Germinal center (tissue), 1 donor: ENCODE measurements at regions not wholly inside any gene's neighbourhood (a gene's known extent, or its start where the extent isn't known, plus 50 kb on each side); places are given as distances from the start of the nearest gene placed in this dataset.

ENCODE experiments used
- DNase-seq: peaks from one replicate; pipeline ENCODE4 v3.0.0; 2012; ENCODE audit warnings: mixed read lengths, low spot score

DNA sequence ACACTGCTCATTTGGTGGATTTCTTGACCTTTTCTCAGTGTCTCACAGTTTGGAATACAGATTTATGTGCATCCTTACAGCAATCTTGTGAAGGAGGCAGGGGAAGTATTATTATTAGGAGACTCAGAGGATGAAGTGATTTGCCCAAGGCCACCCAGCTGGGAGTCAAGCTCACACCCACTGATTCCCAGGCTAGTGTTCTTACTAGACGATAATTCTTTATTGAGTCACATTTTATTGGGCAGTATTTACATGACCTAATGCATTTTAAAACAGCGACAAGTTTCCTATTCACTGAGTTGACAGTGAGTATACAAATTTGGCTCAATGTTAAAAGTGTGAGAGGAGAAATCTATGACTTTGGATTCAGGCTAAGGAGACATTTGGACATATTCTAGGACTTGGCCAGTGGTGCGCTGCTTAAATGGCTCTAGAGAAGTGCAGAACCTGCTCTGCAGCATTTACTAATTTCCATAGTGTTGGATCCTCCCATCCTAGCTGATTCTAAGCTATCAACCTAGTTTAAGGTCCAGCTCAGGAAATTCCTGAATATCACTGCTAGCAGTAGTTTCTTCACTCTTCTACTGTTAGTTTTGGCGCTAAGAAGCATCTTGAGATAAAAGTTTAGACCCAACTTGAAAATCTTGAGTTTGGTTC is 199.3 kb downstream of the MTX2 start:
- no peak for DNase-seq

DNA sequence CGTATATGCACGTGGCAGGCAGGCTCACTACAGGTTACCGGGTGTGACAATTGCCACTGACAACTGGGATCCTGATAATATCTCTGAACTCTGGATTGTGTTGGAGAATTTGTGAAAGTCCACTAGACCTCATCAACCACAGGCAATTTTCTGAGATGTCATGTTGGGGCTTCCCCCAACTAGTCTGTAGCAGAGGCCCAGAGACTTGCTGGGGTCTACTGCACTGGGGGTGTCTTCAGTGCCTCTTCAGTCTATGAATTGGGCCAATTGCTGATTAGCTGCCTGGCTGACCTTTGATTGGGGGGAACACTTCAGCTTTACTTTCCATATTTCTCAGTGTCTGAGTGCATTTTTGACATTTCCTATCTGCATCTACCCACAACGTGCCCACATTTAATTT is 201.5 kb downstream of the MTX2 start:
- no peak for DNase-seq

DNA sequence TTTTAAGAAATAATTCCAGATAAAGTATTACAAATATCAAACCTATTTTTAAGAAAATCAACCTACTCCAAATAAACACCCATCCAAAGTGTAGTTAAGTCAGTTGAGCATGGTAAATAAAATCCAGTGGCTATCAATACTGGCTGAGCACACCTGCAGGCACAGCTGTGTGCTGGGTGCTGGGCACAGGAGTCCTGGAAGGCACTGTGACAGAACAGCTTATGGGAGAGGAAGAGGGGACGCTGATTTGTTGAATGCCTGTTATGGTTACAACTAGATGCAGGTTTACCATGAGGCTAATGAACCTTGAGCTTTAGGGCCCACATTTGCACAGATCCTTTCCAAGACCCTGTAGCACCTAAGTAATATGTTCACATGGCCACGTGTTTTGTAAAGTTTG is 202.7 kb downstream of the MTX2 start:
- no peak for DNase-seq

DNA sequence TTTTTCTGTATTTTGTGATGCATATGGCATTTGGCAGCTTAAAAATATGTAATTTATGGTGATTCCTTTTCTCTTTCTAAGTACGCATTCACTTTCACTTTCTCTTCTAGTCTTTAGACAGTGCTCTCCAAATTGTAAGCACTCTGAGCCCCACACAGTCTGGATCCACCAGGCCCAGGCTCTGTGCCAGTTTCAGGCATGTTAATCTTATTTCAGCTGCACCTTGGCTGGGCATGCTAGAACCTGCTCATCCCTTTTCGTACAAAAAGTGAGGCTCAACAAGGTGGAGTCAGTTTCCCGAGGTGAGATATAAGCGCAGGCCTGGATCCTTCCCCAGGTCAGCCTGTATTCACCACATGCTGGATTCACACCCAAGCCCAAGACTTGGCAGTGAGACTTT is 203.9 kb downstream of the MTX2 start:
- DNase-seq, result no peak

DNA sequence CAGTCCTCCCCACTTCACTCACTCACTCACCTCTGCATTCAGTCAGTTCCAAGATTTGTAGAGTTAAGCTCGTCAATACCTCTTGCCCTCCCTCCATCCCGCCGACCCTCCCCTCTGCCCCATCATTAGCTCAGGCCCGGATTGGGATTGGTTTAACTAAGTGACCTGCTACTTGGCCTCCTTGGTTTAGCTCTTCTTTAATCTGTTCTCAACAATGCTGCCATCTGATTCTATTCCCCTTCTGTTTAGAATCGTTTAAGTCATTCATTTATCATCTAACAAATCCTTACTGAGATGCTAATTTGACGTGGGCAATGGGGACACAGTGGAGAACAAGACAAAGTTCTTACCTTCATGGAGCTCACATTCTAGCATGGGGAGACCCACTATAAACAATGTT is 204.6 kb downstream of the MTX2 start:
- no peak for DNase-seq

DNA sequence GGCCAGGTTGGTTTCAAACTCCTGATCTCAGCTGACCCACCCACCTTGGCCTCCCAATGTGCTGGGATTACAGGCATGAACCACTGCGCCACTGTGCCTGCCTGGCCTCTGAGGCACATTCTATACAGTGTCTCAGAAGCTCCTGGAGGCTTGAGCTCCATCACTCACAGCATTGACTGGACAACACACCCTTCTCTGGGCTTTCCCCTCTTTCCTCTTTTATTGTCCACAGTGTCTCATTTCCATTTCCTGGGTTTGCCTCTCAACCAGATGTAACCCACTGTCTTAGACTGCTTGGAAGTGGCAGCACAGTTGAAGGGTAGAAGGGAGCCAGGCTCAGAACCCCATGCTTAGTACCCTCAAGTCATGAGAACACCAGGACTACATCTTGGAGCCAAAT is 208.1 kb downstream of the MTX2 start:
- DNase-seq, result no peak

DNA sequence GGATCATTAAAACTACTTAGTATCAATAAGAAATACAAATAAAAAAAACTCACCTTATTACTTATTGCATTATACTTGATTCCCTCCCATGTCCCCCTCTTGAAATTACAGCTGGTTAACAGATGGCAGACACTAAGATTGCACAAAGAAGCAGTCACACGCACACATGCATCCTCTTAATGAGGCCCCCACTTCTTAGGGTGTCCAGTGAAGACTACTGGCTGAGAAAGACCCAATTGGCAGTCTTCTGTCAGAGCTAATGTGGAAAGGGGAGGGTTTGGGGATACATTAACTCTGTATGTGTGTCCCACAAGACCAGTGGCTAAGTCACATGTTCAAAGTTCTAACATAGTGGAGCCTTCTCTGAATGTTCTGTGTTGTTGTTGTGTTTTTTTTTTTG is 210.7 kb downstream of the MTX2 start:
- DNase-seq, result no peak

DNA sequence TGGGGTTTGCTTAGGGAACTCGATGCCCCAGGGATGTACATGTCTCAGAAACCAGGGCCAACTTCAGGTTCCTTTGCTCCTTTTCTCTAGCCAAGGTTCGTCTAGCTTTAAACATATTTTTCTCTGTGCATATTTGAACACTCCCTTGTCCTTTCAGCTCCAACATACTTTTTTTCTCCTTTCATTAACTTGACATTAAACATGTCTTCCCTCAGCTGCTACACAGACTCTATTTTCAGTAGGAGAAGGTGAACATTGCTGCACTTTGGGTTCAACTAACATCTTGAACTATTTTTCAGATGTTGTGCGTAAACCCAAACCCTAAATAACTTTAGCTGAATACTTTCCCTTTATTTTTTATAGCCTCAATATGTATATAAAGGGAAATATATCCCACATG is 212.9 kb downstream of the MTX2 start:
- no peak for DNase-seq

DNA sequence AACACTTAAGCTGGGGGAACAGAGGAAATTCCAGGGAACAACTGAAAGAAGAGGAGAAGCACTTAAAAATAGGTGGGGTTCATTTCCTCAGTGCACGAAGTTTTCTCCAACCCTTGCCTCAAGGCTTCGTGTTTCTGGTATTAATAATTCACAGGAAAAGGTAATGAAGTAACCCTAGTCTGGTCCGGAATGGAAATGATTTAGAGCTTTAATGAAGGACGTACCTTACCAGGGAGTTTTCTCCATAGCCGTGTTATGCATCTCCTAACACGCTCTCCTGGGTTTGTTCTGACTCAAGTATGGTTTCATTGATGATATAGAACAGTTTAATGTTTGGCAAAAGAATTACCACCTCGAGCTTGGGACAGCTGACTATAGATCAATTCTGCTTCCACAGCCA is 214.2 kb downstream of the MTX2 start:
- no peak for DNase-seq

DNA sequence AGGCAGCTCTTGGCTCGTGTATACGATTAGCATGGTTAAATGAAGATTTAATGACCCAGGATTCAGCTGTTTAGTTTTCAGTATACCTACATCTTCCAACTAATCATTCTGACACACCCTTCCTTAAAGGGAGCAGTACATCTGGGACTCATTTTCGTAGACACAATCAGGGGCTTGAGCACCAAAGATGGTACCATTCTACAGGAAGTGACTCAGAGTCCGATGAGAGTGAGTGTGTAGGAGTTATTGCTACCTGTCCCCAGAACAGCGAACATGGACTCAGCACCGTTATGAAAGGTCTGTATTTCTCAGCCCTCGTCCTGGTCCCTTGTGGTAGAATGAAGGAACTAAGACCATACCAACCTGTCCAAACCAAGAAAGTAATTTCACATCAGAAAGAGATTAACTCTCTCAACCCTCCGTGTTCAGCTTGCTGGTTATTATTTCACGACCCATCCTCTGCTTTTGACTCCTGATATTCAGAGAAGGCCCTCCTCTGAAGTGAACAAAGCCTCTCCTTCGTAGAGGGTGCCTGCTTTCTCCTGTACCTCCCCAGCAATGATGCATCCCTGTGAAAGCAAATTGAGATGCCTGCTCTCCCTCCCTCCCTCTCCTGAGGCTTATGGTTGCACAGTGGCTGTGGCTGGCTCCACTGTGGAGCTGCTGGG is 214.8 kb downstream of the MTX2 start:
- DNase-seq, result no peak

DNA sequence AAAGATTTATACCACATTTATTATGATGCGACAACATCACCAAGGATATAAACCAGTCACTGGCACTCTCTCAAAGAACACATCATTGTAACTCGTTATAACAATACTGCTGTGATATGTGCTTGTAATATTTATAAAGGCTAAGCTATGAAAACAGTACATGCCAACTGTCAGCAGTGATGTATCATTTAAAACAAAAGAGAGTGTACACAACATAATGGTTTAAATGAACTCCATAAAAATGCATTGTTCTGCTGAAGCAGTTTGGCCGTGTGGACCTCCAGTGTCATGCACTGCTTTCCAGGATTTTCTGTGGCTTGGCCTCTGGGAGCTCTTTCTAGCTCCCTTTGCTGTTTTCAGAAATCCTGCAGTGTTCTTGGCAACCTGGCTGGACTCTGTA is 215.6 kb downstream of the MTX2 start:
- no peak for DNase-seq

DNA sequence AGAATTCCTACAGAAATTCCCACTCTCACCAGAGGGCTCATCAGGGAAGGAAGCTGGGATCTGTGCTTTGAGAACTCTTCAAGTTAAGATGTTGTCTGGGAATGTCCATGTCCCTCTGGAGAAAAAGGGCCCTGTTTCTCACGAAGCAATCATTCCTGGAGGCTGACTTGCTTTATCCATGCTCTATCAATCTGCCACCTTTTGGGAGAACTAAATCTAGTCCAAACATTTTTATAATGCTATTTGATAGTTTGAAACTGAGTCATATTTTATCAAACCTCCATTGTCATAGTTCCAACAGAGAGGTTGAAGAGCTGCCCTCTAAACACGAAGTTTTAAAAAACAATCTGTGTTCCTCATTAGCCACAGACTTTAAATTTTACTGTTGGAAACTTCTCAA is 219.2 kb downstream of the MTX2 start:
- no peak for DNase-seq

DNA sequence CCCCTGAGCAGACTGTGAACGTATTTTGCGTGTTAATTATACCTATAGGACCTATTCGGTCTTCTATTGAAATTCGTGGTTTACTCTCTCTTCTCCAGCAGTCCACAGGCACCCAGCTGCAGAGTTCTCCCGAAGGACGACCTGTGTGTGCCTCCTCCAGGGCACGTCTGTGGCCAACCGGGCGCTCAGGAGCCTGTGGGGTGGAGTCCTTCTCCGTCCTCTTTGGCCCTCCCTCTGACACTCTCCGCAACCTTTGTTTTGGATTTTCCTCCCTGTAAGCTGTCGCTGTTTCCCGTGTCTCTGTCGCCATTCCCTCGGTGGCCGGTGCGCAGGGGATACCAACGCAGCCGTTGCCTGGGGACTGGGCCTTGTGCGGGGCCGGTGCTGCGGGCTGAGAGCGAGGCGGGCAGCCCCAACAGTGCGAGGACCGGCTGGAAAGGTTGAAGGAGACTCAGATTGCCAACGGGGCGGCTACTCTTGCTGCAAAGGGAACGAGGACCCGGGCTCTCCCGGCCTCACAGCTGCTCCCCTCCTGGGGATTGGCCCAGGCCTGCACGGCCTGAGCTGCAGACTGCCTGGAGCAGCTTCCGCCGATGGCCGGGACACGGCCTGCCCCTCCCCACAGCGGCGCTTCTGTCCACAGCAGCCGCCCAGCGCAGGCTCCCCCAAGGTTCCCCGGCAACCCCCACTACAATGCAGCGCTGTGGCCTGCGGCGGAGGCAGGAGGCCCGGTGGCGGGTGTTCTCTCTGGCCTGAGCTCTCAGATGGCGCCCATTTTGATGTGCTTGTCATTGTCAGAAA is 221.0 kb downstream of the MTX2 start:
- DNase-seq, result no peak

DNA sequence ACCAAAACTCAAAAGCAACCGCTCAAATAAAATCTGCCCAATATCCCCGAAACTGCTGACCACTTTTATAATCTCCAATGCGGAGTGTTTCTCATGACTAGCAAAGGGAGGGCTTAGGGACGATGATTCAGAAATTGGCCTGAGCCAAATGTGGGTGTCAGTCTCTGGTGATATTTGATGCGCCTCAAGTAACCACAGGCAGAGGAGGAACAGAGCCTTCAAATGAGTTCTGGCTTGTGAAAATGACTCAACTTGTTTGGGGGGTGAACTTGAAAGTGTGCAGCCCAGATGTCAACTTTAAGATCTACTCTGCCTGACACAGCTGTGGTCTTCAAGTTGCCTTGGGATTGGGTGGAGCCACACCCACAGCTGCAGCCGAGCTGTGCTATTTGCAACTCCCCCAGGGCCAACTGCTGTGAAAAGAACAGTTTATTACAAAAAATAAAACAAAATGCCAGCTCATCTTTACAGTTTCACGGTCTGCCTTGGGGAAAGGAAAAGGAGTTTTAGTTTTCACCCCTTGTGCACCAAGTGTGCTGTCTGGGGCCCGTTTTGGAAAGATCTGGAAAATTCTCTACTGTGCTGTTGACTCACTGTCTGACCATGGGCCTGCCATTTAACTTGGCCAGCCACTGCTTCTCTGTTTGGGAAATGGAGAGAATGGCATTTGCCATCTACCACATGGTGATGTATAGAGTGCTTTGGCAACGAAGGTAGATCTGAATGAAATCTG is 222.1 kb downstream of the MTX2 start:
- DNase-seq, result peak; percentile 24

DNA sequence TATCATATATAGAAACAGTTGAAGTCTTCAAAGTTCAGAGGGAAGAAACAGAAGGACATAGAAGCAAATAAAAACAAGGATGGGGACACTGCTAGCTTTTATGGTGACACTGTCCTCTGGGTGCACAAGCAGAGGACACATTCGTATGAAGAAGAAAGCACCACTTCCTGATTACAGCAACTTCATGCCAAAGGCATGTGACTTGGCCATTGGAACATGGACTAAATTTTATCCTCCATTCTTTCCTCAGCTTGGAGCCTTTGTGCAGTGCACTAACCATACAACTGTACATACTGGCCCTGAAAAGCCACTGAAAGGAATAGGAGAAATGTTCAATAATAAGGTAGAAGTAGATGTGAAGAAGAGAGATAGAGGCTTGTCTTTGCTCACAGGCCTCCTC is 223.3 kb downstream of the MTX2 start:
- DNase-seq, result no peak

DNA sequence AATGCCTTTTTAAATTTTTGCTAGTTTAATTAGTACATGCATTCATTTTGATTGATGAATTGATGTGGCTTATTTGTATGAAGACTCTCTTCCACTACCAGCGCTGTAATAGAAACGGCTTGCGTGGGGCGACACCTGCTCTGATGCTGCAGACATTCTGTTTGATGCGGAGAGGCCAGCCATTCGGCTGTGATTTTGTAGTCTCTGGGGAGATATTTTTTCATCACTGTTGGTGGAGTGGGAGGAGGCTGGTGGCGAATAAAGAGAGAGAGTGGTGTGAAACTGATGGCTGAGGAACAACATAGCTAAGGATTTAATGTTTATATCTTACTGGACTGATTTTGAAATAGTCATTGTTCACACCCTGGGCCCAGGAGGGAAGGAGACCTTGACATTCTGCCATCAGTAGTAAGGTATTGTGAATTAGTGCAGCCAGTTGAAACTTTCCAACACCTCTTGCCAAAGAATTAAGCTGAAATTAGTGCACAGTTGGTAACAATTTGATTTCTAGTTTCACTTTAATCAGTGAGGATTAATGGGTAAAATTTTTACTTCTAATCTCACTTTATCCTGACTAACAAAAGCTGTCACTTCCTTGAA is 224.1 kb downstream of the MTX2 start:
- peak; percentile 8 for DNase-seq

DNA sequence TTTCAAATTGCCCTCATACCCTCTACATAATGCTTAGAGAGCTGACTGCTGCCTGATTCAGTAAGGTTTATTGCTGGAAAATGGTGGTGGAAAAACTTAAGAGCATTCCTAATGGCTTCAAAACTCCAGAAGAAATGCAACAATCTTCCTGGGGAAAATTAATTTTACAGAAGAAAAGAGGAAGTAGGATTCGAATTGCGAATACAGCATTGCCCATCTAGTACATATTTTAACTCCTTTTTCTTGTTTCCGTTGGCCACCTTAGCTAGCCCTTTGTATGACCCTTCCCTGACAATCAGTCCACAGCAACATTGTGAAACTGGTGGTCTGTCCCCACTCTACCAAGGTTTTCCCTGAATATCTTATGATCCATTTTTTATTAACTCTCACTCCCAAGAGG is 224.7 kb downstream of the MTX2 start:
- DNase-seq, result no peak

DNA sequence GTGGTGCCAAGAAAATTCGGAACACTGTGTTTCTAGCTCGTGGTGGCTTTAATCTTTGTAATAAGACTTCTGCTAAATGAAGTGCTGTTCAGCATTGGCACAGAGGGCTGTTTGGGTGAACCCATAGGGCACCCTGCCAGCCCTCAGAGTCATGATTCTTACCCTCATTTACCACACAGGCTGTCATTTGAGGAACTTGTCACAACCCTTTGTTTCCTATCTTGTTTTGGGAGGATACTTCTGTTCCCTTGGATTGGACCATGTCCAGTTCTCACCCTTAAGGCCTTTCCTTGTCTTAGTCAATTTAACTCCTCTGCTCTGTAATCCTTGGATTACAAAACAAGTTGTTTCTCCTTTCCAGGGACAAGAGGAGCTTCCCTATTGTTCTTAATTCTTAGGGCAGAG is 225.7 kb downstream of the MTX2 start:
- no peak for DNase-seq

DNA sequence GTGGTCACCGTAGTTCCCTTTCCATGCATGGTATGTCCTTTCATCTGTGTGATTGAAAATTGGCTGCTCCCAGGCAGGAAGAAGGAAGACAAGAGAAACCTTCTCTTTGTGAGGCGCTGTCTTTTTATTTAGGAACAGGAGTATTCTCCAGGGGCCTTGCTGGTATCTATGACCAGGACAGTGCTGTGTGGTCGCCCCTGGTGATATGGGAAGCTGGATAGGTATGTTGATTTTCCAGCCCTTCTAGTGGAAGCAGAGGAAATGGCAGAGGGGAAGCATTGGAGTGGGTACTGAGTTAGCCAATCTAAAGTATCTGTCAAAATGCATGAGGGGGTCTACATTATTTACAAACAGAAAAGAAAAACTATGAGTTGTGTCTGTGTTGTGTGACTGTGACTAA is 226.6 kb downstream of the MTX2 start:
- no peak for DNase-seq

DNA sequence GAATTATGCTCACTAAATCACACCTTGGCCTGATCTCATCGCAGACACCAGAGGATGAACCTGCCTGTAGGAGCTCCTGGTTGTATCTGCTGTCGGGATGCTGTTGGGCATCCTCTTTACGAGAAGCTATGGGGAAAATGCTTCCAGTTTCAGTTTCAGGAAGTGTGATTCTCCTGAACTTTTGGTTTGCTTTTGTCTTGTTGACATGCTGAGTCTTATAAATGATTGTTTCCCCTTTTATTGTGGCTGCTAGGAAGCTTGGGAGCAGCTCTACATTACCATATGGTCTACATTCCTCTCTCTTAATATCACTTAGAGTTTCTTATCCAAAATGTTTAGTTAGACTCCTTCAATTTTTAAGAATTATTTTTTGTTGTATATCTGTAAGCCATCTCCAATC is 227.5 kb downstream of the MTX2 start:
- DNase-seq, result no peak

DNA sequence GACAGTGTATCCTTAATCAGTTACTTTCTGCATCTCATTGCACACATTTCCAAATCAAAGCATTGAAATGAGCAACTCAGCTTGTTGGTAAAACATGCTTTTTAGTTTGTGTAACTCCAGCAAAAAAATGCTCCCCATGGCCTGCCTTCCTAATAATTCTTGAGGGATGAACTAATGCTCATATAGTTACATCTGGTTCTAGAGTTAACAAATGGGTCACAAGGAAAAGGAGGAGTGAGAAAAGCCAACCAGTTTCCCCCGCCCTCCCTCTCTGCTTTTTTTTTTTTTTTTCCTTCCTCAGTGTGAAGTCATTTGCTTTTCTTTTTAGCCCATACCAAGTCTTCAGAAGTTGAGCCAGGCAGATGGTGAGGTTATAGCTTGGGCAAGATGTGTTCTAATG is 231.7 kb downstream of the MTX2 start:
- no peak for DNase-seq

DNA sequence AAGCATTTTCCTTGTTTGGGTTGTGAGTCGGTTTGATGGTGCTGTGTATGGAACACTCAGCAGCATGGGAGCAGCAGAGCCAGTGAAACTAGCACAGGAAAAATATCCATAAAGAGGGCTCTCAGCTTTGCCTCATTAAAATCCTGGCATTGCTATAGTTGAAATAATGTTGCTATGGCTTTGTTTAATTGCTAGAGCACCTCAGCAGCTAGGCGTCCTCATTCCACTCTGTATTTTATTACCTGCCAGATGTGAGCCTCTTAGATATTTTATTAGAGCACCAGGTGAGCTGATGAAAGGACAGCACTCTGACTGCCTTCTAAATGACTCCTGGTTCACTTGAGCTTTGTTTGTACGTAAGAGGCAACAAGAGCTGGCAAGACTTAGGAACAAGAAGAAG is 232.4 kb downstream of the MTX2 start:
- DNase-seq, result no peak
